Left ventricle myocardium superior (tissue), 1 donor: ENCODE measurements at regions not wholly inside any gene's neighbourhood (a gene's known extent, or its start where the extent isn't known, plus 50 kb on each side); places are given as distances from the start of the nearest gene placed in this dataset.
"Not testable (repeated sequence)": the region's sequence is repeated elsewhere in the genome, so short reads cannot be mapped to it uniquely, and the experiment has no call there.

Source experiments
- ATAC-seq: fragments of 200-7000 bp; cut with Tn5 transposase; one replicate; pipeline ENCODE4 v1.9.1; 2020; ENCODE audit warnings: mild to moderate bottlenecking, moderate library complexity
- DNase-seq: peaks from one replicate; pipeline ENCODE4 v3.0.0-alpha.2; 2020
- intact Hi-C: fragments of 100-400 bp; cut with micrococcal nuclease; formaldehyde crosslinking; loops from one replicate; pipeline ENCODE4 v1.11.0; 2022
- donor health status: DM: no; HTN: yes; CAD: no; lungs with severe emphysema.

- intact Hi-C loops, DNase-seq, ATAC-seq: not testable (repeated sequence)
Measured at GRCh38 chrX:132302687-132303086, 83.4 kb upstream of the RAP2C start.

GRCh38 chrX:132294776-132295495 is 75.7 kb upstream of the RAP2C start:
- intact Hi-C loops, result loop anchor here (10.0 kb wide), 1 partner anchor 320 kb away; no protein-coding TSS in a partner anchor
- DNase-seq, result no peak
- no peak for ATAC-seq

GRCh38 chrX:132294192-132294591 is 74.9 kb upstream of the RAP2C start:
- intact Hi-C loops, result loop anchor here (10.0 kb wide), 1 partner anchor 321 kb away; no protein-coding TSS in a partner anchor
- ATAC-seq (no peak), DNase-seq (no peak)

DNA sequence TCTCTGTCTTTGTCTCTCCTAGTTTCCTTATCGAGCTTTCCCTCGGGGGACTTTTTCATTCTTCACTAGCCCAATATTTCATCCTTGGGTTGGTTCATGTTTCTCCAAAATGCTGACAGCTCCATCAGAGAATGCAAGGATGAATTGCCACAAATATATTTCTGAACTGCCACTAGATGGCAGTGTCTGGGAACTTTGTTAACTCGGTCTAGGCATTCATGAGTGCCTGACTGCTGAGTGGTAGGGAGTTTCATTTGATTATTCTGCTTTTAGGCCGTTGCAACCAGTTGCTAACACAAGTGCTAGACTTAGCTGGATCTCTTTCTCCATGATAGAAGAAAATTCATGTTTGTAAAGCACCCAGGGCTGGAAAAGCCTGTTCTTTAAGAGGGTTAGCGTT is 73.5 kb upstream of the RAP2C start:
- intact Hi-C loops, result loop anchor here (10.0 kb wide), 1 partner anchor 322 kb away; no protein-coding TSS in a partner anchor
- DNase-seq (no peak), ATAC-seq (peak; percentile 68)

- intact Hi-C loops, result no loop called here
- DNase-seq, result no peak
- no peak for ATAC-seq
Measured at GRCh38 chrX:132277953-132278614, 58.8 kb upstream of the RAP2C start.

DNA sequence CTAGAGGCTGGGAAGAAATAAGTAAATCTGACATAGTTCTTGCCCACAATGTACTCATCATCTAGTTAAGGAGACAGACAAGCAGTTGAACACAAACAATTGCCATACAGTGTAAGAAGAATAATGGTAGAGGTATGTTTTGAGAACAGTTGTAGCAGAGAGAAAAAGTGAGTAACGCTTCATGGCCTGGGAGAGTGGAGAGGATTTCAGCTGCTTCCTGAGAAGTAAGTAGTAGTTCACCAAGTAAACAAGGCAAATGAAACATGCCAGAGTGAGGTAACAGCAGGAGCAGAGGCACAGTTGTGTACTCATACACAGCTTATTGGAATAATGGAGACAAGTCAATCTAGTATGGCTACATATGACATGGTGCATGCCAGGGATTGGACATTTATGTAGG is 53.6 kb upstream of the RAP2C start:
- no peak for ATAC-seq
- no peak for DNase-seq
- intact Hi-C loops, result no loop called here

DNA sequence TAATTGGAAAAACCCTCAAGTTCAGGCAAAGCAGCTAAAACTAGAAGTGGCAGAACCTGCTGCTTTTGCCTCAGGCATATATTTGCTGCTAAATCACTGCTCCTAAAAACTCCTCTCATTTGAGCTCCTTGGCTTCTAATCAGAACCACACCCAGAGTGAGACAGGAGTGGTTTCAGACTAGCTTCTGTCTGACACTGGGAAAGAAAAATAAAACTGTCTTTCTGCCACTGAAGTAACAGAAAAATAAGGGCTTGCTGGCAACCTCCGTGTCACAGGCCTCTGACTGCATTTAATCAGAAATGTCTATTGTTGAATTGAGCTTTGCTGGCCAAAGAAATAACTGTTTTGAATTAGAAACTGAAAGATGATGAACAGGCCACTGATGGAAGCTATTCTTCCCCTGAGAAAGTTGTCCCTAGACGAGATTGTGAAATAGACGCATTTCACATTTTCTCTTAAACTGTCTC is 52.1 kb upstream of the RAP2C start:
- intact Hi-C loops, result no loop called here
- DNase-seq (no peak), ATAC-seq (peak; percentile 80)

GRCh38 chrX:132270699-132271098 is 51.5 kb upstream of the RAP2C start:
- intact Hi-C loops, result no loop called here
- DNase-seq (no peak), ATAC-seq (peak; percentile 92)

DNA sequence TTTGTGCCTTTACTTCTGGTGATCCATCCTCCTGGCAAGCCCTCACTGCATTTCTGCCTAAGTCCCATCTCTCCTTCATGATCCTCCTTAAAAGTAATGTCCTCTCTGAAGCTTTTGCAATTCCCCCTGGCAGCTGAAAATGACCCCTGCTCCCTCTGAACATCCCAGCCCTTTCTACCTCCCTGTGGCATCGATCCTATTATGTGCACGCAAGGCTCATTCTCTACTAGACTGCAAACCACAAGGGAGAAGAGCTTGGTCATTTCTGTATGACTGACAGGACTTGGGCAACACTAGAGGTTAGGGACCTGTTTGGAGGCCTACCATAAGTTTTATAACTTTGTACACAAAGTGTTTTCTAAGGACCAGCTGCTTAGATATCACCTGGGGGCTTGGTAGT is 50.8 kb upstream of the RAP2C start:
- DNase-seq, result no peak
- intact Hi-C loops, result no loop called here
- ATAC-seq, result peak; percentile 19
